Neural cell (in vitro differentiated cells): ENCODE measurements at regions not wholly inside any gene's neighbourhood (a gene's known extent, or its start where the extent isn't known, plus 50 kb on each side); places are given as distances from the start of the nearest gene placed in this dataset.

ENCODE experiments used
- H2AFZ ChIP-seq: fragments of 200-600, 300-800 bp; sonication (generic), shearing (Covaris generic); 2 replicates; pipeline ENCODE4 v1.6.0; 2014; ENCODE audit warnings: low read depth, mild to moderate bottlenecking, antibody characterized with exemption, low read length, moderate library complexity
- H3F3A ChIP-seq: fragments of 200-600 bp; shearing (Covaris generic); 2 replicates; pipeline ENCODE4 v1.6.1; 2016; ENCODE audit warnings: mild to moderate bottlenecking, moderate library complexity, mixed read lengths, antibody characterized with exemption, low read length; ENCODE audit not compliant: insufficient read depth, poor library complexity, severe bottlenecking
- H3K27ac ChIP-seq: fragments of 200-600, 300-800 bp; sonication (generic), shearing (Covaris generic); 2 replicates; pipeline ENCODE4 v1.5.1; 2014; ENCODE audit warnings: mild to moderate bottlenecking, low read length, moderate library complexity
- H3K27me3 ChIP-seq: fragments of 300-800, 200-600 bp; sonication (generic), shearing (Covaris generic); 2 replicates; pipeline ENCODE4 v1.6.0; 2014; ENCODE audit warnings: mild to moderate bottlenecking, low read depth, low read length, moderate library complexity; ENCODE audit not compliant: insufficient read depth
- H3K36me3 ChIP-seq: fragments of 300-800, 200-600 bp; sonication (generic), shearing (Covaris generic); 2 replicates; pipeline ENCODE4 v1.5.1; 2014; ENCODE audit warnings: mild to moderate bottlenecking, antibody characterized with exemption, low read length, moderate library complexity; ENCODE audit not compliant: insufficient read depth
- H3K4me2 ChIP-seq: fragments of 300-800, 200-600 bp; sonication (generic), shearing (Covaris generic); 2 replicates; pipeline ENCODE4 v1.6.0; 2014; ENCODE audit warnings: mild to moderate bottlenecking, low read length
- H3K4me3 ChIP-seq: fragments of 300-800, 200-600 bp; sonication (generic), shearing (Covaris generic); 2 replicates; pipeline ENCODE4 v1.5.1; 2014; ENCODE audit warnings: mild to moderate bottlenecking, low read length, moderate library complexity
- H3K79me2 ChIP-seq: fragments of 200-600 bp; shearing (Covaris generic); replicated peaks from 2 replicates; pipeline ENCODE4 v1.6.0; 2014; ENCODE audit warnings: mild to moderate bottlenecking, low read length, moderate library complexity; ENCODE audit not compliant: insufficient read depth
- H3K9ac ChIP-seq: fragments of 300-800, 200-600 bp; sonication (generic), shearing (Covaris generic); 2 replicates; pipeline ENCODE4 v1.6.1; 2016; ENCODE audit warnings: mild to moderate bottlenecking, low read length, mixed read lengths
- H3K9me2 ChIP-seq: fragments of 200-600 bp; shearing (Covaris generic); 2 replicates; pipeline ENCODE4 v1.6.1; 2016; ENCODE audit warnings: mild to moderate bottlenecking, low read length, mixed read lengths; ENCODE audit not compliant: insufficient read depth
- H3K9me3 ChIP-seq: fragments of 200-600, 300-800 bp; sonication (generic), shearing (Covaris generic); 2 replicates; pipeline ENCODE4 v1.6.1; 2016; ENCODE audit warnings: mild to moderate bottlenecking, mixed run types, low read length, moderate library complexity, mixed read lengths
- H4K20me1 ChIP-seq: fragments of 200-600 bp; shearing (Covaris generic); 2 replicates; pipeline ENCODE4 v1.6.1; 2016; ENCODE audit warnings: mild to moderate bottlenecking, mixed run types; ENCODE audit not compliant: insufficient read depth
- EP300 ChIP-seq: fragments of 450-650 bp; conservative IDR thresholded peaks from 2 replicates; pipeline ENCODE4 v1.6.1; 2014; ENCODE audit warnings: antibody characterized with exemption, mild to moderate bottlenecking, moderate library complexity; ENCODE audit not compliant: poor library complexity, severe bottlenecking
- EZH2 ChIP-seq: fragments of 200-600, 300-800 bp; shearing (Covaris generic), sonication (generic); IDR thresholded peaks from 2 replicates; pipeline ENCODE4 v1.6.1; 2014; ENCODE audit warnings: antibody characterized with exemption, low read length, borderline replicate concordance, mild to moderate bottlenecking; ENCODE audit not compliant: insufficient read depth, poor library complexity, severe bottlenecking
- MXI1 ChIP-seq: fragments of 450-650 bp; conservative IDR thresholded peaks from 2 replicates; pipeline ENCODE4 v1.6.1; 2014; ENCODE audit warnings: antibody characterized with exemption, mild to moderate bottlenecking; ENCODE audit not compliant: poor library complexity, severe bottlenecking
- POLR2AphosphoS5 ChIP-seq: IDR thresholded peaks from 2 replicates; pipeline ENCODE4 v1.6.1; 2012
- RAD21 ChIP-seq: fragments of 450-650 bp; conservative IDR thresholded peaks from 2 replicates; pipeline ENCODE4 v1.6.1; 2014; ENCODE audit warnings: antibody characterized with exemption, mild to moderate bottlenecking, moderate library complexity
- SMC3 ChIP-seq: fragments of 450-650 bp; conservative IDR thresholded peaks from 2 replicates; pipeline ENCODE4 v1.6.1; 2014; ENCODE audit warnings: antibody characterized with exemption, mild to moderate bottlenecking, moderate library complexity; ENCODE audit not compliant: poor library complexity
- TAF1 ChIP-seq: IDR thresholded peaks from 2 replicates; pipeline ENCODE4 v1.6.1; 2012; ENCODE audit warnings: low read depth
- TF ChIP-seq, protein P1 (sequence below): IDR thresholded peaks from 2 replicates; pipeline ENCODE4 v1.6.1; 2012; ENCODE audit warnings: borderline replicate concordance
- TF ChIP-seq, protein P2 (sequence below): fragments of 450-650 bp; IDR thresholded peaks from 2 replicates; pipeline ENCODE4 v1.5.1; 2014; ENCODE audit warnings: antibody characterized with exemption, mild to moderate bottlenecking, moderate library complexity; ENCODE audit not compliant: poor library complexity, severe bottlenecking

DNA sequence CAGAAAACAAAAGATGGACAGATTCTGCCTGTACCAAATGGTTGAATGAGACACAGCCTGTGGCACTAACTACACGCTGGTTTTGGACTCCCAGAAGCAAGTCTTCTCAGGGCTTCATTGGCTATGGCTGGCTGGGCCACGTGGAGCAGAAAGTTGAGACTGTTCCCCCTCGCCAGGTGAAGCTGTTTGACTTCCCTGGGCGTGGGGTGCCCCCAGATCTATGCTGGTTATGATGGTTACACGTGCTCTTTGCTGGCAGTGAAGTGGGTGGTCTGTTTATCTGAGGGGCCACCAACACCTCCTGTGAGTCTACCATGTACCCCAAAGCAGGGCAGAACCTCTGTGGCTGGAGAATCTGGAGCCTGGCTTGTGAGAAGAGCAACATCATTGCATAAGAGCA is 60.3 kb upstream of the EPHA6 start:
- H3K79me2 ChIP-seq: no peaks in the 10 kb centered on the region
- H3K9me2 ChIP-seq: no peaks in the 10 kb centered on the region
- H3K9ac ChIP-seq: no peak overlapping the region
- H4K20me1 ChIP-seq: no peaks in the 10 kb centered on the region
- TF ChIP-seq MXI1: no peak
- no peak for TF ChIP-seq TAF1
- TF ChIP-seq POLR2AphosphoS5: no peak
- TF ChIP-seq, protein P1, sequence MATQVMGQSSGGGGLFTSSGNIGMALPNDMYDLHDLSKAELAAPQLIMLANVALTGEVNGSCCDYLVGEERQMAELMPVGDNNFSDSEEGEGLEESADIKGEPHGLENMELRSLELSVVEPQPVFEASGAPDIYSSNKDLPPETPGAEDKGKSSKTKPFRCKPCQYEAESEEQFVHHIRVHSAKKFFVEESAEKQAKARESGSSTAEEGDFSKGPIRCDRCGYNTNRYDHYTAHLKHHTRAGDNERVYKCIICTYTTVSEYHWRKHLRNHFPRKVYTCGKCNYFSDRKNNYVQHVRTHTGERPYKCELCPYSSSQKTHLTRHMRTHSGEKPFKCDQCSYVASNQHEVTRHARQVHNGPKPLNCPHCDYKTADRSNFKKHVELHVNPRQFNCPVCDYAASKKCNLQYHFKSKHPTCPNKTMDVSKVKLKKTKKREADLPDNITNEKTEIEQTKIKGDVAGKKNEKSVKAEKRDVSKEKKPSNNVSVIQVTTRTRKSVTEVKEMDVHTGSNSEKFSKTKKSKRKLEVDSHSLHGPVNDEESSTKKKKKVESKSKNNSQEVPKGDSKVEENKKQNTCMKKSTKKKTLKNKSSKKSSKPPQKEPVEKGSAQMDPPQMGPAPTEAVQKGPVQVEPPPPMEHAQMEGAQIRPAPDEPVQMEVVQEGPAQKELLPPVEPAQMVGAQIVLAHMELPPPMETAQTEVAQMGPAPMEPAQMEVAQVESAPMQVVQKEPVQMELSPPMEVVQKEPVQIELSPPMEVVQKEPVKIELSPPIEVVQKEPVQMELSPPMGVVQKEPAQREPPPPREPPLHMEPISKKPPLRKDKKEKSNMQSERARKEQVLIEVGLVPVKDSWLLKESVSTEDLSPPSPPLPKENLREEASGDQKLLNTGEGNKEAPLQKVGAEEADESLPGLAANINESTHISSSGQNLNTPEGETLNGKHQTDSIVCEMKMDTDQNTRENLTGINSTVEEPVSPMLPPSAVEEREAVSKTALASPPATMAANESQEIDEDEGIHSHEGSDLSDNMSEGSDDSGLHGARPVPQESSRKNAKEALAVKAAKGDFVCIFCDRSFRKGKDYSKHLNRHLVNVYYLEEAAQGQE: no peak
- no peak for TF ChIP-seq SMC3
- TF ChIP-seq RAD21: no peak
- TF ChIP-seq, protein P2, sequence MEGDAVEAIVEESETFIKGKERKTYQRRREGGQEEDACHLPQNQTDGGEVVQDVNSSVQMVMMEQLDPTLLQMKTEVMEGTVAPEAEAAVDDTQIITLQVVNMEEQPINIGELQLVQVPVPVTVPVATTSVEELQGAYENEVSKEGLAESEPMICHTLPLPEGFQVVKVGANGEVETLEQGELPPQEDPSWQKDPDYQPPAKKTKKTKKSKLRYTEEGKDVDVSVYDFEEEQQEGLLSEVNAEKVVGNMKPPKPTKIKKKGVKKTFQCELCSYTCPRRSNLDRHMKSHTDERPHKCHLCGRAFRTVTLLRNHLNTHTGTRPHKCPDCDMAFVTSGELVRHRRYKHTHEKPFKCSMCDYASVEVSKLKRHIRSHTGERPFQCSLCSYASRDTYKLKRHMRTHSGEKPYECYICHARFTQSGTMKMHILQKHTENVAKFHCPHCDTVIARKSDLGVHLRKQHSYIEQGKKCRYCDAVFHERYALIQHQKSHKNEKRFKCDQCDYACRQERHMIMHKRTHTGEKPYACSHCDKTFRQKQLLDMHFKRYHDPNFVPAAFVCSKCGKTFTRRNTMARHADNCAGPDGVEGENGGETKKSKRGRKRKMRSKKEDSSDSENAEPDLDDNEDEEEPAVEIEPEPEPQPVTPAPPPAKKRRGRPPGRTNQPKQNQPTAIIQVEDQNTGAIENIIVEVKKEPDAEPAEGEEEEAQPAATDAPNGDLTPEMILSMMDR: no peak
- no peak for TF ChIP-seq EZH2
- no peak for TF ChIP-seq EP300
- H3K27ac ChIP-seq: no peak overlapping the region
- no peaks in the 10 kb centered on the region for H3K9me3 ChIP-seq
- H3K36me3 ChIP-seq: no peaks in the 10 kb centered on the region
- no peaks in the 10 kb centered on the region for H3F3A ChIP-seq
- H2AFZ ChIP-seq: no peak overlapping the region
- H3K4me2 ChIP-seq: no peak overlapping the region
- H3K4me3 ChIP-seq: no peak overlapping the region
- no peaks in the 10 kb centered on the region for H3K27me3 ChIP-seq

DNA sequence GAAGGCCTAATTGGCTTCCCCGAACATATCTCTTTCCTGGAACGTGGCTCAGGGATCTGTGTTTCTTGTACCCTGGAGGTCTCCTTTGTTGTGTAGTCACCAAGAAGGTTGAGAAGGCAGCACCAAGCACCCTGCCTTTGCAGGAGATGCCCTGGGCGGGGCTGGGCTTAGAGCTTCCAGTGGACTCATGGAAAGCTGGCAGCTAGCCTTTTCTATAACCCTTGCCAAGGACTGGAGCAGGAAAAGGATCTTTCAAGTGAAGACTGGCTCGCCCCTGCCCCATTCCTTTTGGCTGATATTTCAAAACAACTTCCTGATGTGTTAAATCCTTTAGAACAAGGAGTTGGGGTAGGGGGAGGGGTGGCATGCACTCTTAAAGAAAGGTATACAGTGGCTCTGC is 58.9 kb upstream of the EPHA6 start:
- no peaks in the 10 kb centered on the region for H3K27me3 ChIP-seq
- no peak overlapping the region for H2AFZ ChIP-seq
- H3K9me3 ChIP-seq: no peaks in the 10 kb centered on the region
- H3F3A ChIP-seq: no peaks in the 10 kb centered on the region
- H4K20me1 ChIP-seq: no peaks in the 10 kb centered on the region
- no peaks in the 10 kb centered on the region for H3K9me2 ChIP-seq
- H3K4me3 ChIP-seq: no peak overlapping the region
- H3K36me3 ChIP-seq: no peaks in the 10 kb centered on the region
- no peak for TF ChIP-seq POLR2AphosphoS5
- TF ChIP-seq, protein P2: no peak
- TF ChIP-seq RAD21: no peak
- no peak for TF ChIP-seq EP300
- TF ChIP-seq TAF1: no peak
- TF ChIP-seq, protein P1: no peak
- TF ChIP-seq EZH2: no peak
- no peak for TF ChIP-seq SMC3
- TF ChIP-seq MXI1: no peak
- H3K27ac ChIP-seq: no peak overlapping the region
- H3K79me2 ChIP-seq: no peaks in the 10 kb centered on the region
- no peak overlapping the region for H3K9ac ChIP-seq
- no peak overlapping the region for H3K4me2 ChIP-seq
